NCI-H1048 (cell line): ENCODE measurements at regions not wholly inside any gene's neighbourhood (a gene's known extent, or its start where the extent isn't known, plus 50 kb on each side); places are given as distances from the start of the nearest gene placed in this dataset.

ENCODE experiments used
- DNase-seq: peaks from one replicate; lab custom pipeline; 2025; lab: John Stamatoyannopoulos, UW

DNA sequence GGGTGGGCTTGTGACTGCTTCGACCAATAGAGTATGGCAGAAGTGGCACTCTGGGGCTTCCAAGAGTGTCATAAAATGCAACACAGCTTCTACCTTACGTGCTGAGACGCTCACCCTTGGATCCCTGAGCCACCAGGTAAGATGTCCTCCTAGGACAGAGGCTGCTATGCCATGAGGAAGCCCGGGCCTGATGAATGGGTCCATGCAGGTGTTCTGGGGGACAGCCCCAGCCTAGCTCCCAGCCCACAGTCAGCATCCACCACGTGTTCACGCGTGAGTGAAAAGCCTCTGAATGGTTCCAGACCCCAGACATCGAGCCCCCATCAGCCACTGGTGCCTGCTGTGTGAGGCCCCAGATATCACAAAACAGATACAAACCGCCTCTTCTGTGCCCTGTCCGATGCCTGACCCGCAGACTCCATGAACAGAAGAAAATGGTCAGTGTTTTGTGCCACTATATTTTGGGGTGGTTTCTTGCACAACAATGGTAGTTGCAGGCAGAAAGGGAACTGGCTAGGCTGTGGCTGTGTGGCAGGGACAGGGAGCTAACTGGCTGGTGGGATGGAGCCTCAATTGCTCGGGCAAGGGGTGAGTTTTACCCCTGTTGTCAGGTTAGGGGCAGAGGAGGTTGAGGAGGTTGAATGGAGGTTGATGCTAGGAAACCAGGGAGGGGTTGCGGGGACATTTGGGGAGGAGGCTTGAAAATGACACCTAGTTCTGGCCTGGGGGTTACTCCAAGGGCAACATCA is 92.2 kb downstream of the LINGO1 start:
- no peak for DNase-seq

DNA sequence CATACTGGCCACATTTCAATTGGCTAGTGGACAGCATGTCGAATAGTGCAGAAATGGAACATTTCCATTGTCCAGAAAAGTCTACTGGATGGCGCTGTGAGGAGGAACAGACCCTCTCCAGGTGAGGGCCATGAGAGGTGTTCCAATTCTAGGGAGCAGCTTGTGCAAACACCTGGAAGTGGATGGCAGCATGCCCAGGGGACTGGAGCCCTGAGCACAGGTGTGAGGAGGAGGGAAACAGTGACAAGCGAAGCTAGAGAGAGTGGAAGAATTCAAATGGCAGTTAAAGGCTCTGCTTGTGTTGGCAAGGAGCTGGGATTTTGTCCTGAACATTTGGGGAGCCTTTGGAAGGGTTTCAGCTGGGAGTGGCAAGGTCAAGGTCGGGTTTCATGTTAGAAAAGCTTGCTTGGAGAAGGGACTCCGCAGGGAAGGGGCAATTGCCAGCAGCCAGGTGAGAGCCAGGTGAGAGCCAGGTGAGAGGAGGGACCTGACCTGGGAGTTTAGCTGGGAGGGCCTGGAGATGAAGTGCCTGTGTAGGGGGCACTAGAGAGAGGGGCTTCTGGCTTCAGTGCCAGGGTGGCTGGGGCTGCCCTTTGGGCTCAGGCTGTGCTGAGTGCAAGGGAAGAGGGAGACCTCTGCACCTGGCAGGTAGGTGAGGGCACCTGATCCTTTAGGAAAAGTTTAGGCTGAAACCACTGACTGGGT is 93.8 kb downstream of the LINGO1 start:
- DNase-seq, result no peak

DNA sequence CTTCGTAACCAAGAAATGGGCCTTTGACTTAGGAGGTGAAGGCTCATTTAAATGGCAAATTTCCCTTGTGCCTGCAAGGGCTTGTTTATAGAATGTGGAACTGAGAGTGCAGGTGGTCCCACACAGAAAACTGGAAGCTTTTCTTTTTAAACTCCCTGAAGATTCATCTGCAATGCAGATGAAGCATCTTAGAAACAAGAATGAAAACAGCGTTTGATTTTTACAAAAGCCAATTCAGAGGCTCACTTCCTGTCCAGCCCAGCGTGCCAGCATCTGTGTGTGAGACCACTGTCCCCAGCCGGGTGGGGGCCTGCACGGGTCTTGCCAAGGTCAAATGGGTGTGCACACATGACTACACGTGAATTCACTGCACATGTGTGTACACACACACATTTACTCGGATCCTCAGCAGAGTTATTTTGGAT is 94.7 kb downstream of the LINGO1 start:
- DNase-seq, result no peak

DNA sequence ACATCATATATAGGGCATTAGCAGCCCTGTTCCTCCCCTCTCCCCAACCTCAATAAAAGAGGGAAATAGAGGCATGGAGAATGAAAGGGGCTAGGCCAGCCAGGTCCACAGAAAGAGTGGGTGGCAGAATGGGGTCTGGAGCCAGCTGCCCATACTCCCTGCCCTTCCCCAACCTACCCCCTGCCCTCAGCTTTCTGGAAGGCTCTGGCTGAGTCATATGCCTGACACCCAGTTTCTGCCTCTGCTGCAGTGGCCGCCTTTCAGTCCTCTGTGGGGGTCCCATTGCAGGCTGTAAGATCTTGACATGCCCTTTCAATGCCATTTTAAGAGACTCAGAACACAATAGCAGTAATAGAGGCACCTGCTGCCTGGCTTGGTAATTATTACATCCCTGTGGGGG is 95.7 kb downstream of the LINGO1 start:
- DNase-seq, result no peak

DNA sequence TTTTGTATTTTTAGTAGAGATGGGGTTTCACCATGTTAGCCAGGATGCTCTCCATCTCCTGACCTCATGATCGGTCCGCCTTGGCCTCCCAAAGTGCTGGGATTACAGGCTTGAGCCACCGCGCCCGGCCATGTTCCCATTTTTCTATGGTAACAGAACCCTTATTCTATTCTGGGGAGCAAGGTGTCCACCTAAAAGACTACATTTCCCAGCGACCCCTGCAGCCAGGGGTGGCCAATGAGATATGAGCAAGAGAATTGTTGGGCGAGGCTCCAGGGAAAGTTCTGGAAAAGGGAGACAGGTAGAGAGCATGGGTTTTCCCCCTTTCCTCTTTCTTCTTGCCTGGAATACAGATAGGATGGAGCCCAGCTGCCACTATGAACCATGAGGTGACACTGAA is 96.9 kb downstream of the LINGO1 start:
- DNase-seq, result no peak
